DOHH2 (cell line): ENCODE measurements at regions not wholly inside any gene's neighbourhood (a gene's known extent, or its start where the extent isn't known, plus 50 kb on each side); places are given as distances from the start of the nearest gene placed in this dataset.

Experiments used
- H3F3A ChIP-seq: fragments of 200-600 bp; sonication (generic), shearing (Covaris generic); 2 replicates; pipeline ENCODE4 v1.6.0; 2016; ENCODE audit warnings: antibody characterized with exemption, mild to moderate bottlenecking; ENCODE audit not compliant: control insufficient read depth, insufficient read depth
- H3K27ac ChIP-seq: fragments of 200-600 bp; sonication (generic); 2 replicates; pipeline ENCODE4 v1.5.1; 2014; ENCODE audit warnings: low read depth, mild to moderate bottlenecking, low read length, moderate library complexity
- H3K27me3 ChIP-seq: fragments of 200-600 bp; sonication (generic); 2 replicates; pipeline ENCODE4 v1.6.1; 2014; ENCODE audit warnings: mild to moderate bottlenecking, low read length, mixed read lengths; ENCODE audit not compliant: control insufficient read depth
- H3K36me3 ChIP-seq: fragments of 200-600 bp; sonication (generic); 2 replicates; pipeline ENCODE4 v1.6.1; 2014; ENCODE audit warnings: mild to moderate bottlenecking, low read length, moderate library complexity, mixed read lengths; ENCODE audit not compliant: control insufficient read depth
- H3K4me1 ChIP-seq: fragments of 200-600 bp; sonication (generic); 2 replicates; pipeline ENCODE4 v1.6.1; 2014; ENCODE audit warnings: mild to moderate bottlenecking, low read length, mixed read lengths; ENCODE audit not compliant: control insufficient read depth
- H3K4me2 ChIP-seq: fragments of 200-600 bp; sonication (generic); 2 replicates; pipeline ENCODE4 v1.6.0; 2014; ENCODE audit warnings: mild to moderate bottlenecking, low read length, moderate library complexity
- H3K4me3 ChIP-seq: fragments of 200-600 bp; sonication (generic); 2 replicates; pipeline ENCODE4 v1.5.1; 2014; ENCODE audit warnings: mild to moderate bottlenecking, low read length, mixed read lengths
- H3K79me2 ChIP-seq: fragments of 200-600 bp; sonication (generic); 2 replicates; pipeline ENCODE4 v1.6.1; 2014; ENCODE audit warnings: mild to moderate bottlenecking, low read length, mixed read lengths; ENCODE audit not compliant: control insufficient read depth
- H3K9me2 ChIP-seq: fragments of 200-600 bp; sonication (generic); replicated peaks from 2 replicates; pipeline ENCODE4 v1.6.1; 2014; ENCODE audit warnings: mild to moderate bottlenecking, low read length, mixed read lengths; ENCODE audit not compliant: control insufficient read depth
- H3K9me3 ChIP-seq: fragments of 200-600 bp; sonication (generic); 2 replicates; pipeline ENCODE4 v1.6.1; 2014; ENCODE audit warnings: antibody characterized with exemption, low read length, mixed read lengths; ENCODE audit not compliant: control insufficient read depth, insufficient read depth
- H4K20me1 ChIP-seq: fragments of 200-600 bp; sonication (generic); 2 replicates; pipeline ENCODE4 v1.6.0; 2014; ENCODE audit warnings: low read depth, mild to moderate bottlenecking, antibody characterized with exemption, low read length, moderate library complexity; ENCODE audit not compliant: control insufficient read depth, insufficient read depth
- CTCF ChIP-seq: fragments of 200-600 bp; sonication (generic); IDR thresholded peaks from one replicate; pipeline ENCODE4 v1.5.1; 2014; ENCODE audit warnings: antibody characterized with exemption, mild to moderate bottlenecking, low read depth, low read length; ENCODE audit not compliant: poor library complexity, severe bottlenecking
- EZH2phosphoT487 ChIP-seq: fragments of 200-600 bp; sonication (generic); IDR thresholded peaks from 2 replicates; pipeline ENCODE4 v1.6.1; 2017; ENCODE audit warnings: borderline replicate concordance, mild to moderate bottlenecking, antibody characterized with exemption, low read length, moderate library complexity, mixed read lengths

- no peaks in the 10 kb centered on the region for H3K4me1 ChIP-seq
- no peak for TF ChIP-seq EZH2phosphoT487
- no peak for TF ChIP-seq CTCF
- no peak overlapping the region for H3K4me2 ChIP-seq
- H3K9me3 ChIP-seq, result no peaks in the 10 kb centered on the region; the same call in 1 of the 2 replicates
- H3F3A ChIP-seq, result no peaks in the 10 kb centered on the region
- no peaks in the 10 kb centered on the region for H3K36me3 ChIP-seq
- no peaks in the 10 kb centered on the region for H3K9me2 ChIP-seq
- H3K79me2 ChIP-seq, result no peaks in the 10 kb centered on the region
- H3K27ac ChIP-seq, result no peak overlapping the region
- no peaks in the 10 kb centered on the region for H4K20me1 ChIP-seq
- no peaks in the 10 kb centered on the region for H3K27me3 ChIP-seq
- H3K4me3 ChIP-seq, result no peak overlapping the region
These were observed 243.4 kb upstream of the GRID2 start for GRCh38 chr4:92060333-92060732.

GRCh38 chr4:92064574-92064973 is 239.2 kb upstream of the GRID2 start:
- Histone ChIP-seq H3K79me2 (no peaks in the 10 kb centered on the region), H3K4me2 (no peak overlapping the region), H3K36me3 (no peaks in the 10 kb centered on the region), H4K20me1 (no peaks in the 10 kb centered on the region), H3K9me2 (no peaks in the 10 kb centered on the region), H3K4me3 (no peak overlapping the region), H3K27ac (no peak overlapping the region), H3K9me3 (no peaks in the 10 kb centered on the region; the same call in 1 of the 2 replicates), H3K27me3 (no peaks in the 10 kb centered on the region), H3F3A (no peaks in the 10 kb centered on the region), H3K4me1 (no peaks in the 10 kb centered on the region)
- TF ChIP-seq CTCF (no peak), EZH2phosphoT487 (no peak)

- H3K27me3 ChIP-seq, result no peaks in the 10 kb centered on the region
- no peak for TF ChIP-seq CTCF
- TF ChIP-seq EZH2phosphoT487, result no peak
- no peaks in the 10 kb centered on the region for H3K79me2 ChIP-seq
- H3K27ac ChIP-seq, result no peak overlapping the region
- no peaks in the 10 kb centered on the region for H3F3A ChIP-seq
- no peaks in the 10 kb centered on the region for H3K4me1 ChIP-seq
- H3K4me2 ChIP-seq, result no peak overlapping the region
- H4K20me1 ChIP-seq, result no peaks in the 10 kb centered on the region
- peaks cover 12% of the 10 kb centered on the region; the same call in 1 of the 2 replicates for H3K9me3 ChIP-seq
- no peaks in the 10 kb centered on the region for H3K36me3 ChIP-seq
- no peak overlapping the region for H3K4me3 ChIP-seq
- no peaks in the 10 kb centered on the region for H3K9me2 ChIP-seq
These were observed 237.3 kb upstream of the GRID2 start for GRCh38 chr4:92066485-92066884.
